GM19372 (cell line): ENCODE measurements at regions not wholly inside any gene's neighbourhood (a gene's known extent, or its start where the extent isn't known, plus 50 kb on each side); places are given as distances from the start of the nearest gene placed in this dataset.

Source experiments
- ATAC-seq: cut with Tn5 transposase; IDR thresholded peaks from one replicate; pipeline ENCODE4 v1.9.1; 2021; ENCODE audit warnings: mild to moderate bottlenecking, low read depth, moderate library complexity; ENCODE audit not compliant: unreplicated experiment

DNA sequence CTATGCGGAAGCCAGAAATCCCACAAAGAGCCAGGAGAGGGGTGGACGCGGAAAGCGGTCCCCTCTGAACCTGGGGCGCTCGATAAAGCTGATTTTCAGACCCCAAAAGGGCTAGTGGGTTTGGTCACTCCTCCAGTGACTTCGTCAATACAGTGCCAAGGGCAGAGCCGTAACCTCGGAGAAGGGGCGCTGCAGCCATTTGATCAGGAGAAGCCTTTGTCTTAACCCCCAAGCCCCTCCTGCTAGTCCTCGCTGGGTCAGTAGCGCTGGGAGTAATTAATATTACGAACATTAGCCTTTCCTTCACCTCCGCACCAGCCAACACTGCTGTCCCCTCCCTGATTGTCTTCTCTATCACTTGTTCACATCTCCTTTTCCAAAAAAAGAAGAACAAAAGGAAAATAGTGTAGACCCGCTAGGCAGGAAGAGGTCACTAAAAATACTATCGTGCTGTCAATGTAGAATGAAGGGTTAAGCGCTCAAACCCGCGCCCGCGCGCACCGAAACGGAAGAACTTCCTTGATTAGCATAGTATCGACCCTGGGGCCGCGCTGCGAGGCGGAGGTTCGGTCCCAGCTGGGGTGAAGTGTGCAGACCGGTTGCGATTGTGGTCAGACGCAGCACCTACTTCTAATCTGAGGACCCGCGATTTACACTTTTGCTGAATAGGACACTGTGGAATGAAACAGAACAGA, 63.2 kb upstream of the MAPRE2 start:
- ATAC-seq: peak; percentile 23

DNA sequence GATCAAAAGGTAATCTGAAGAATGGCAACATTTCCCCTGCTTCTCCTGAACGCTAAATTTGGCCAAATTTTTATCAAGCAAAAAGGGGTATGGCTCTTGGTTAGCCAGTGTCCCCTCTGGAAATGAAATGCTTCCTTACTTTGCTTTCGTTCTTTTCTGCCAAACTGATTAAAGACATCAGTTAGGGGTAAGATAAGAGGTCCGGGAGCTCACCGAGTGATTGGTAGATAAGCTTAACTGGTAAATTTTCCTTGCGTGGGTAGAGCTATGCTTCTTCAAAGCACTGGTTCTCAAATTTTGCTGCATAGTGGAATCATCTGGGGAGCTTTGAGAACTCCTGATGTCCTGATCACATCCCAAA, 62.7 kb upstream of the MAPRE2 start:
- ATAC-seq: no peak

DNA sequence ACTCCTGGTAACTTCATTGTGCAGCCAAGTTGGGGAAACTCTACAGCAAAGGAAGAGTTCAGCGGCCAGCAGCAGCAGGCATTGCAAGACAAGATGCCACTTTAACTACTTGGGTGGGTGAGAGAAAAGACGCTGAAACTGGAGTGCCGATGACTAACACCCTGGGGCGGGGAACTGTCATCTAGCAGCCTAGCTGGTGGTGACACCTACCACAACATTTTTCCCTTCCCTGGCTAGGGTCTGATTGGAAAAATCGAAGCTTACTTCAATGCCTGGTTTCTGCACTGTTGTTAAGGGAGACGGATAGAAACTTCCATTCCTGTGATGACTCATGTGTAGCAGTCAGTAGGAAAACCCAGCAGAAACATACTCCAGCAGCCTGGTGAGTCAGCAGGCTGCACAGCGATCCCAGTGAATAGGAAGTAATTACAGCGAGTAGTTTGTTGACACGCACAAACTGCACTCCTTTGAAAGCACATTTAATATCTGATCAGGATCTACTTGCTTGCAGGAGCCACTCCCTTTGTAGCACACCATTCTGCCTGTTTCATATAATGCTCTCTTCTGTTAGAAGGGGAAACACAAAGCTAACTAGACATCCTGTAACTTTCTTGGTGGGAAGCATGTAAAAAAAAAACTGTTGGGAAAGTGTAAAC, 62.1 kb upstream of the MAPRE2 start:
- no peak for ATAC-seq

DNA sequence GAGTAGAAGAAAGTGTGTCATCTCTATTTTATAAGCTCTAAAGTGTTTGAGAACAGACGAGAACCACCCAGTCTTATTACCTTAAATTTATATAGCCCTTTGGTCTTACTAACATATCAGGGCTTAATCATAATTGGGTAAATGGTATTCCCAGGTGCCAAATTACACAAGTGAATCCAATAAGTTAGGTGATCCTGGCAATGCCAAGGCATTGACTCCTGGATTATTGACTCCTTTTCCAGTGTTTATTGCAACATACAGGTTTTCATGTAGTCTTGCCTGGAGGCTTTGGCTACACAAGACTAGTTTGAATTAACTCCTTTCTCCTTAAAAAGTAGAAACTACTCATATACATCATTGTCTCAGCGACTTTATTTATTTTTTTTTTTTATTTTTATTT, 59.7 kb upstream of the MAPRE2 start:
- no peak for ATAC-seq

DNA sequence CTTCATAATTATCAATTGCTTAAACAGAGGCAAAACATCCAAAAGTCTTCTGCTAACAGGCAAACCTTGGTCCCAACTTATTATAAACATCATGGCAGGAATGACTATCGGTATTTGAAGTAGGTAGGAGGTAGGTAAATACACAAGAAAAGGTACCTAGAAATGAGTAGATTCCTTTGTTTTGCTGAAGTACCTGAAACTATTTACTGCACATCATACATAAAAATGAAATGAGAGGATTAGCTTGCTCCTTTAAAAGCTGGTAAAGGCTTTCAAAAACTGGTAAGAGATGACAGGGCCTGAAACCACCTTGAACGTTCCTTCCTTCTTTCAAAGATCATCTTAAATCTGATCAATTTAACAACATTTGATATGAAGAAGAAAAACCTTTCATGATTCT, 55.2 kb upstream of the MAPRE2 start:
- no peak for ATAC-seq

DNA sequence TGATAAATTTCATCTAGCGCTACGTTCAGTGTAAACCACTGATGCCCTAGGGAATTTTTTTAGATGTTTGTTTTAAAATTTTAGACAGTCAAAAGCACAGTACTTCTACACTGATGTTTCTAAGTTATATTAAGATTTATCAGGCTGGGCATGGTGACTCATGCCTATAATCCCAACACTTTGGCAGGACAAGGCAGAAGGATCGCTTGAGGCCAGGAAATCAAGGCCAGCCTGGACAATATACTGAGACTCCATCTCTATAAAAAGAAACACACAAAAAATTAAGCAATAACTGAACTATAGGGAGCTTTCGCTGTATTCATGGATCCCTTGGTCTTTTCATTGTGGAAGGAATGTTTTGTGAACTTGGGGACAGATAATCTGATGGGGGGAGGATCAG, 50.6 kb upstream of the MAPRE2 start:
- no peak for ATAC-seq

DNA sequence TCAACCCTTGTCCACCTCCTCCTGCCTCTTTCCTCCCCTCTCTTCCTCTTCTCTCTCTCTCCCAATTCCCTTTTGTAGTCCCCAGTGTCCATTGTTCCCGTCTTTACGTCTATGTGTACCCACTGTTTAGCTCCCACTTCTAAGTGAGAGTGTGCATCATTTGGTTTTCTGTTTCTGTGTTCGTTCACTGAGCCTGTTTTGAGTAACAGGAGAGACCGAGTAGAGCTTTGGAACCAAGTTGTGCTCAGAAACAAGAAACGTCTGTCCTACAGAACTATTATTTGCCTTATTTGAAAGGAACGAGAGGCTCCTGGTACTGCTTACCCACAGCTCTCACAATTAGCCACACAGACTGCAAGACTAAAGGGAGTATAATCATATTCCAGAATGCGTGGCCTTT, 50.1 kb upstream of the MAPRE2 start:
- ATAC-seq: no peak
